ENCODE measurements at regions not wholly inside any gene's neighbourhood (a gene's known extent, or its start where the extent isn't known, plus 50 kb on each side); places are given as distances from the start of the nearest gene placed in this dataset.

GRCh38 chr18:76216096-76216495 is 278.9 kb downstream of the ZNF516 start:
- no peaks in the 10 kb centered on the region for H3K27me3 ChIP-seq (ENCODE audit: control insufficient read depth, insufficient read depth, low read length)
- no peaks in the 10 kb centered on the region for H3K9me3 ChIP-seq (ENCODE audit: control insufficient read depth, low read length)
- no peaks in the 10 kb centered on the region for H3K4me1 ChIP-seq (ENCODE audit: control insufficient read depth, insufficient read depth, low read length)
- no peaks in the 10 kb centered on the region for H3K36me3 ChIP-seq (ENCODE audit: control insufficient read depth, insufficient read depth, low read length)
- no peak overlapping the region for H3K4me3 ChIP-seq (ENCODE audit: low read length)
- no peak overlapping the region for H3K9ac ChIP-seq (ENCODE audit: low read length)

DNA sequence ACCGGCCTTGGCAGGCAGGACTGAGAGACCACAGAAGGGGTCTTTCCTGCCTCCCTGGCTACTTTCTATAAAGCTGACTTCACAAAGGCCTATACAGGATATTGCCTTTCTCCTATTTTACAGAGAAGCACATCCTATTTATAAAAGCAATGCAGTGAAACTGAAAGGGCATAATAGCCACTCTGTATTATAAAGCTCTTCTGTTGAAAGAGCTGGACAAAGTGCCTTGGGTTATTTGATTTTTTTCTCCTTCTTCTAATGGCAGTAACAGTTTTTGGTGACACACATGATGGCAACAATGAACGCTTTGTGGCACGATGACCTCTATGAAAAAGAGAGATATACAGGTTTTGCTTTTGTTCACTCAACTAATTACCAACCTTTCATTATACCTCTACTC is 281.1 kb downstream of the ZNF516 start:
- Histone ChIP-seq H3K4me3 (ENCODE audit: low read length) (no peak overlapping the region), H3K36me3 (ENCODE audit: control insufficient read depth, insufficient read depth, low read length) (no peaks in the 10 kb centered on the region), H3K9me3 (ENCODE audit: control insufficient read depth, low read length) (no peaks in the 10 kb centered on the region), H3K4me1 (ENCODE audit: control insufficient read depth, insufficient read depth, low read length) (no peaks in the 10 kb centered on the region), H3K27me3 (ENCODE audit: control insufficient read depth, insufficient read depth, low read length) (no peaks in the 10 kb centered on the region), H3K9ac (ENCODE audit: low read length) (no peak overlapping the region)

DNA sequence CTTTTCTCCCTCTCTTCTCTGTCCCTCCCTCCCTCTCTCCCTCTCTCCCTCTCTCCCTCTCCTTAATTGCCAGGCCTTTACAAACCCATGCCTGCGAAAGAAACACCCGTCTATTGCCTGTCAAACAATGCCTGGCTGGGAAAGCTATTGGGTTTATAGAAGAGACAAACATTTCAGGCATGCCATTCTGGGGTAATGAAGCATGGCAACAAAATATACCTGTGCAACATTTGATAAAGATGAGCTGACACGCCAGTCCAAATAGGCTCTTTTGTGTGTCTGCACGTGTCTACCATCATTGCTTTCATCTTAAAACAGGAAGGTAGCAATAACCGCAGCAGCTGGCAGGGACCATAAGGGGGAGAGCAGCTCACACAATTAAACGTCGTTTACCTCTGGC is 282.1 kb downstream of the ZNF516 start:
- Histone ChIP-seq H3K9ac (ENCODE audit: low read length) (no peak overlapping the region), H3K4me1 (ENCODE audit: control insufficient read depth, insufficient read depth, low read length) (no peaks in the 10 kb centered on the region), H3K36me3 (ENCODE audit: control insufficient read depth, insufficient read depth, low read length) (no peaks in the 10 kb centered on the region), H3K4me3 (ENCODE audit: low read length) (no peak overlapping the region), H3K27me3 (ENCODE audit: control insufficient read depth, insufficient read depth, low read length) (no peaks in the 10 kb centered on the region), H3K9me3 (ENCODE audit: control insufficient read depth, low read length) (no peaks in the 10 kb centered on the region)

DNA sequence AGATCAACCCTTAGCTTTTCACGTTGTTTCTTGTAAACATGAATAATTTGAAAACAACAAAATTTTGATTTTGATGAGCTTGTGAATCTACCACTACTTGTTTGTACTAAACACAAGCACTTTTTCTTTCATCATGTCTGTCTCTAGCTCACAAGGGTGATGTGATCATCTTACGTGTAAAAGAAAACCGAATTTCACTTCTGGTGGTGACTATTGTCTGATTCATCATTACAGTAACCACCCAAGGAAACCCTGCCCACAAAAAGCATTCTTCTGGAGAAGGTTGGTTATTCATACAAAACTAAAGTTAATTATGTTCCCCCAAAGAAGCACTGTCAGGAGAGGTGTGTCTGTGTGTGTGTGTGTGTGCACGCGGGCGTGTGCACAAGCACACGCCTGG is 285.4 kb downstream of the ZNF516 start:
- Histone ChIP-seq H3K36me3 (ENCODE audit: control insufficient read depth, insufficient read depth, low read length) (no peaks in the 10 kb centered on the region), H3K4me3 (ENCODE audit: low read length) (no peak overlapping the region), H3K9me3 (ENCODE audit: control insufficient read depth, low read length) (no peaks in the 10 kb centered on the region), H3K4me1 (ENCODE audit: control insufficient read depth, insufficient read depth, low read length) (no peaks in the 10 kb centered on the region), H3K27me3 (ENCODE audit: control insufficient read depth, insufficient read depth, low read length) (no peaks in the 10 kb centered on the region), H3K9ac (ENCODE audit: low read length) (no peak overlapping the region)

DNA sequence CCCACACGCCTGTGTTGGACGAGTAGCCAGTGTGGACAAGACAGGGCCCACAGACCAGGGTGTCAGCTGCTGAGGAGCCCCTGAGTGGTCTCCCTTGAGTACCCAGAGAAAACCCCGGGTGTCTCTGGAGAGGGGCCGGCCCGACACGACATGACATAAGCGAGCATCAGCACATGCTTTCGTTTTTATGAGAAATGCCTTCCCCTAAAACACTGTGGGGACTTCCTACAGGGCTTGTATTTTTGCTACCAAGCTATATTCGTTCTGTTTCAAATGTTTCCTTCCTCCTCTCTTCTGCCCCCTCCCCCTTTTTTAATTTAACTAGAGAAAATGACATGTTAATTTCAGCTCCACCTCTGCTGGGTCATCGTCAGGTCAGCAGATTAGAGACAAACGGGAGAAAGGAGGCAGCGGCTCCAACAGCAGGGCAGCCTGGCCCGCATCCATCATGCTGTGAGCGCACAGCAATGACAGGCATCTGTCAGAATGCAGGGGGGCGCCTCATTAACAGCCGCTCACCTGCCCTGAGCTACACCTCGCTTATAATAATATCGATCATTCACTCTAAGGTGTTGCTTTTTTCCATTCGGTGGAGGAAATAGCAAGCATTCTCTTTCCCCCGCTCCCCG is 286.2 kb downstream of the ZNF516 start:
- no peaks in the 10 kb centered on the region for H3K27me3 ChIP-seq (ENCODE audit: control insufficient read depth, insufficient read depth, low read length)
- H3K4me1 ChIP-seq (ENCODE audit: control insufficient read depth, insufficient read depth, low read length), result no peaks in the 10 kb centered on the region
- no peak overlapping the region for H3K4me3 ChIP-seq (ENCODE audit: low read length)
- no peak overlapping the region for H3K9ac ChIP-seq (ENCODE audit: low read length)
- H3K9me3 ChIP-seq (ENCODE audit: control insufficient read depth, low read length), result no peaks in the 10 kb centered on the region
- H3K36me3 ChIP-seq (ENCODE audit: control insufficient read depth, insufficient read depth, low read length), result no peaks in the 10 kb centered on the region

- no peaks in the 10 kb centered on the region for H3K36me3 ChIP-seq (ENCODE audit: control insufficient read depth, insufficient read depth, low read length)
- H3K4me3 ChIP-seq (ENCODE audit: low read length), result no peak overlapping the region
- H3K9me3 ChIP-seq (ENCODE audit: control insufficient read depth, low read length), result no peaks in the 10 kb centered on the region
- no peak overlapping the region for H3K9ac ChIP-seq (ENCODE audit: low read length)
- H3K27me3 ChIP-seq (ENCODE audit: control insufficient read depth, insufficient read depth, low read length), result no peaks in the 10 kb centered on the region
- H3K4me1 ChIP-seq (ENCODE audit: control insufficient read depth, insufficient read depth, low read length), result no peaks in the 10 kb centered on the region
These were observed 289.1 kb downstream of the ZNF516 start for GRCh38 chr18:76205906-76206305.

GRCh38 chr18:76203552-76203951 is 291.5 kb downstream of the ZNF516 start:
- no peaks in the 10 kb centered on the region for H3K4me1 ChIP-seq (ENCODE audit: control insufficient read depth, insufficient read depth, low read length)
- H3K9me3 ChIP-seq (ENCODE audit: control insufficient read depth, low read length), result no peaks in the 10 kb centered on the region
- no peaks in the 10 kb centered on the region for H3K27me3 ChIP-seq (ENCODE audit: control insufficient read depth, insufficient read depth, low read length)
- H3K9ac ChIP-seq (ENCODE audit: low read length), result no peak overlapping the region
- H3K4me3 ChIP-seq (ENCODE audit: low read length), result no peak overlapping the region
- H3K36me3 ChIP-seq (ENCODE audit: control insufficient read depth, insufficient read depth, low read length), result no peaks in the 10 kb centered on the region

- H3K27me3 ChIP-seq (ENCODE audit: control insufficient read depth, insufficient read depth, low read length), result no peaks in the 10 kb centered on the region
- no peak overlapping the region for H3K4me3 ChIP-seq (ENCODE audit: low read length)
- H3K9me3 ChIP-seq (ENCODE audit: control insufficient read depth, low read length), result no peaks in the 10 kb centered on the region
- H3K36me3 ChIP-seq (ENCODE audit: control insufficient read depth, insufficient read depth, low read length), result no peaks in the 10 kb centered on the region
- H3K9ac ChIP-seq (ENCODE audit: low read length), result no peak overlapping the region
- H3K4me1 ChIP-seq (ENCODE audit: control insufficient read depth, insufficient read depth, low read length), result no peaks in the 10 kb centered on the region
These were observed 292.7 kb downstream of the ZNF516 start for GRCh38 chr18:76202322-76202721.

DNA sequence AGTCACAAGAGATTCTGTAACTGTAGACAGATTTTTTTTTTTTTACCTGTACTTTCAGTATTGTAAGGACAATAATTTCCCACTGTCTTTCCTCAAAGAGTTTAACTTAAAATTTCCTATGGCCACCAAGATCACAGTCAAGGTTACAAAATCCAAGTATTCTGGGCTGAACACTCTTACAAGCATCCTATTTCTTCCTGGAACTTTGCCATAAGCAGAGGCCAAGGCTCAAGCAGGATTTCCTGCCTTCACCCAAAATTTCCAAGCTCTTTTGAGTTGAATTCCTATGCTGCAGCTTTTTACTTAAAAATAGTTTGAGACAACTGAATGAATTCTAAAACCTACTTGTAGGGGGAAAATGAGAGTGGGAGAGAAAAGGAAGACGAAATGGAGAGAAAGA is 299.4 kb downstream of the ZNF516 start:
- Histone ChIP-seq H3K9ac (ENCODE audit: low read length) (no peak overlapping the region), H3K27me3 (ENCODE audit: control insufficient read depth, insufficient read depth, low read length) (no peaks in the 10 kb centered on the region)

GRCh38 chr18:76188097-76188496 is 306.9 kb downstream of the ZNF516 start:
- H3K36me3 ChIP-seq (ENCODE audit: control insufficient read depth, insufficient read depth, low read length), result no peaks in the 10 kb centered on the region
- no peaks in the 10 kb centered on the region for H3K4me1 ChIP-seq (ENCODE audit: control insufficient read depth, insufficient read depth, low read length)
- H3K9ac ChIP-seq (ENCODE audit: low read length), result no peak overlapping the region
- no peaks in the 10 kb centered on the region for H3K27me3 ChIP-seq (ENCODE audit: control insufficient read depth, insufficient read depth, low read length)
- no peaks in the 10 kb centered on the region for H3K9me3 ChIP-seq (ENCODE audit: control insufficient read depth, low read length)
- H3K4me3 ChIP-seq (ENCODE audit: low read length), result no peak overlapping the region

More for the DNA sequence above, 299.4 kb downstream of the ZNF516 start:
- Histone ChIP-seq H3K4me3 (ENCODE audit: low read length) (no peak overlapping the region), H3K9me3 (ENCODE audit: control insufficient read depth, low read length) (no peaks in the 10 kb centered on the region), H3K4me1 (ENCODE audit: control insufficient read depth, insufficient read depth, low read length) (no peaks in the 10 kb centered on the region), H3K36me3 (ENCODE audit: control insufficient read depth, insufficient read depth, low read length) (no peaks in the 10 kb centered on the region)

DNA sequence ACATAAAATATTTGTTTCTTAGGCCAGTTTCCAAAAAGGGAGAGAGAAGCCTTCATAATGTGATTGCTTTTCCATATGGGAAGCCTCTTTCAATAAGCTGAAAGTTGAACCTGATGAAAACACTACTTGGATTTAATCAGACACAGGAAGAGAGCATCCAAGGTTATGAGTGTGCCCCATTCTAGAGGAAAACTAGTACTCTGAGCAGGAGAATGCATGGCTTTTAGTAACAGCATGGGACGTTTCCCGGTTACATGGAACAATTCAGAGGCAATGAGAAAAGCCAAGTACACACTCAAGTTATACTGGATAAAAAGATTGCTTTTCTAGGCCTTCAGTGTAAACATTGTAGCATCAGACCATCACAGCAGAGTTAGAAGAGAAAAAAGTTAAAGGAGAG is 315.8 kb downstream of the ZNF516 start:
- Histone ChIP-seq H3K36me3 (ENCODE audit: control insufficient read depth, insufficient read depth, low read length) (no peaks in the 10 kb centered on the region), H3K4me1 (ENCODE audit: control insufficient read depth, insufficient read depth, low read length) (no peaks in the 10 kb centered on the region), H3K9ac (ENCODE audit: low read length) (no peak overlapping the region), H3K4me3 (ENCODE audit: low read length) (no peak overlapping the region), H3K9me3 (ENCODE audit: control insufficient read depth, low read length) (no peaks in the 10 kb centered on the region), H3K27me3 (ENCODE audit: control insufficient read depth, insufficient read depth, low read length) (no peaks in the 10 kb centered on the region)

- no peak overlapping the region for H3K4me3 ChIP-seq (ENCODE audit: low read length)
- no peaks in the 10 kb centered on the region for H3K27me3 ChIP-seq (ENCODE audit: control insufficient read depth, insufficient read depth, low read length)
- no peaks in the 10 kb centered on the region for H3K36me3 ChIP-seq (ENCODE audit: control insufficient read depth, insufficient read depth, low read length)
- H3K9me3 ChIP-seq (ENCODE audit: control insufficient read depth, low read length), result no peaks in the 10 kb centered on the region
- no peaks in the 10 kb centered on the region for H3K4me1 ChIP-seq (ENCODE audit: control insufficient read depth, insufficient read depth, low read length)
- no peak overlapping the region for H3K9ac ChIP-seq (ENCODE audit: low read length)
These were observed 317.9 kb downstream of the ZNF516 start for GRCh38 chr18:76177160-76177559.

DNA sequence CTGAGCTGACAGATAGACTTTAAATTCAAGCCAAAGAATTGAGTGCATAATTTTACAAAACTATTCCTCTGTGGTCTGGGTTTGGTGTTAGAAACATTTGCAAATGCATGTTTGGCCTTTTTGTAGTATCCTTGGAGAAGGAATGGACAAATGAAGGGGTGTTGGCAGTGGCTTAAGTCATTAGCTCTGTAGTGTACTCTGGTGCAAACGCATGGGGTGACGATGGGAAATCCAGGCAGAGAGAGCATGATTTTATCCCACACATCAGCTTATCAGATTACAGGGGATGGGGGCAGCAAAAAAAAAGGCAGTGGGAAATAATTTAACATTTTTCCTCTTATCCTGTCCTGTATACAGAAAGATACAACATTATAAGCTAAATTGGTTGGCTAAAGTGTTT is 320.6 kb downstream of the ZNF516 start:
- Histone ChIP-seq H3K4me3 (ENCODE audit: low read length) (no peak overlapping the region), H3K27me3 (ENCODE audit: control insufficient read depth, insufficient read depth, low read length) (no peaks in the 10 kb centered on the region), H3K9ac (ENCODE audit: low read length) (no peak overlapping the region), H3K36me3 (ENCODE audit: control insufficient read depth, insufficient read depth, low read length) (no peaks in the 10 kb centered on the region), H3K9me3 (ENCODE audit: control insufficient read depth, low read length) (no peaks in the 10 kb centered on the region), H3K4me1 (ENCODE audit: control insufficient read depth, insufficient read depth, low read length) (no peaks in the 10 kb centered on the region)

All from mucosa of stomach (tissue), 1 donor.